ENCODE measurements at regions not wholly inside any gene's neighbourhood (a gene's known extent, or its start where the extent isn't known, plus 50 kb on each side); places are given as distances from the start of the nearest gene placed in this dataset.

GRCh38 chr5:76022611-76023010 lies 60.6 kb upstream of the SV2C start:
- no peak for TF ChIP-seq CTCF (IDR thresholded peaks at IDR 0.05)
- TF ChIP-seq EP300 (IDR thresholded peaks at IDR 0.05) = no peak
